HepG2 (cell line): ENCODE measurements at regions not wholly inside any gene's neighbourhood (a gene's known extent, or its start where the extent isn't known, plus 50 kb on each side); places are given as distances from the start of the nearest gene placed in this dataset.
A peak's percentile ranks its signal among the peaks of the same experiment; 100 is the strongest.

Experiments used
- ATAC-seq: fragments of 200-7000 bp; cut with Tn5 transposase; 3 replicates; pipeline ENCODE4 v1.9.1; 2020; ENCODE audit warnings: mild to moderate bottlenecking, moderate library complexity
- BruUV-seq: library from RNA; stranded (reverse); fragments of 400-500 nt; replicated peaks from 2 replicates; lab custom pipeline; 2021; lab: Mats Ljungman, UMichigan
- CTCF ChIA-PET: fragments of 300-600 bp; formaldehyde crosslinking; extraction: SDS; loops from one replicate; lab custom pipeline; 2021; ENCODE audit warnings: low total read pairs, inconsistent platforms, low intra/inter-chr PET ratio; lab: Yijun Ruan, JAX
- POLR2A ChIA-PET: fragments of 350-600 bp; sonication (Branson Sonifier 250); formaldehyde crosslinking; loops from one replicate; lab custom pipeline; 2020; ENCODE audit warnings: antibody characterized with exemption, inconsistent platforms; lab: Yijun Ruan, JAX
- DNase-seq: peaks from one replicate; pipeline ENCODE4 v3.0.0-alpha.2; 2015; ENCODE audit warnings: low spot score
- FAIRE-seq: peaks from 3 replicates; lab custom pipeline; 2011; peaks lifted over from hg19 to GRCh38; lab: Jason Lieb, UNC
- H2AFZ ChIP-seq: one replicate; pipeline ENCODE4 v1.6.1; 2011; ENCODE audit warnings: low read length, inconsistent platforms
- H3K27ac ChIP-seq: fragments of 300-600 bp; 3 replicates; pipeline ENCODE4 v1.8.0; 2011; ENCODE audit warnings: mixed run types, mild to moderate bottlenecking, mixed read lengths, low read length, inconsistent platforms; ENCODE audit not compliant: insufficient read depth; ENCODE audit errors: extremely low read length
- H3K27me3 ChIP-seq, 2 experiments: fragments of 200-600 bp in 1 of 2; 2 replicates in 1 of 2; 3 replicates in 1 of 2; pipeline versions ENCODE4 v1.6.0 to v1.8.0; 2011; ENCODE audit warnings: low read length in 2 of 2, mild to moderate bottlenecking in 2 of 2, moderate library complexity in 2 of 2, inconsistent platforms in 1 of 2; ENCODE audit not compliant: insufficient read depth in 2 of 2, control insufficient read depth in 1 of 2
- H3K36me3 ChIP-seq, 2 experiments: fragments of 200-600 bp in 1 of 2; replicated peaks in 1 of 2; 2 replicates in 1 of 2; 3 replicates in 1 of 2; pipeline versions ENCODE4 v1.5.1 to v1.8.0; 2011; ENCODE audit warnings: low read length in 2 of 2, inconsistent platforms in 1 of 2; ENCODE audit not compliant: insufficient read depth in 2 of 2, control insufficient read depth in 1 of 2
- H3K4me1 ChIP-seq: 2 replicates; pipeline ENCODE4 v1.5.1; 2012; ENCODE audit warnings: low read length, inconsistent platforms; ENCODE audit not compliant: insufficient read depth
- H3K4me2 ChIP-seq: 2 replicates; pipeline ENCODE4 v1.6.0; 2011; ENCODE audit warnings: low read depth, low read length, inconsistent platforms
- H3K4me3 ChIP-seq, 3 experiments: fragments of 200-600 bp in 1 of 3; sonication (generic), shearing (Covaris generic) in 1 of 3; replicated peaks in 1 of 3; 2 replicates each; pipeline ENCODE4 v1.5.1; 2011 to 2016; ENCODE audit warnings: low read length in 3 of 3, inconsistent platforms in 2 of 3, low read depth in 2 of 3, mild to moderate bottlenecking in 2 of 3, control low read depth in 1 of 3, mixed read lengths in 1 of 3; ENCODE audit not compliant: insufficient read depth in 1 of 3
- H3K79me2 ChIP-seq: one replicate; pipeline ENCODE4 v1.6.1; 2011; ENCODE audit warnings: low read length, inconsistent platforms; ENCODE audit not compliant: insufficient read depth
- H3K9ac ChIP-seq: 2 replicates; pipeline ENCODE4 v1.6.0; 2011; ENCODE audit warnings: mild to moderate bottlenecking, low read depth, low read length, inconsistent platforms; ENCODE audit not compliant: insufficient read depth
- H3K9me3 ChIP-seq: 2 replicates; pipeline ENCODE4 v1.5.1; 2012; ENCODE audit warnings: mild to moderate bottlenecking, low read length
- H4K20me1 ChIP-seq: 2 replicates; pipeline ENCODE4 v1.6.0; 2011; ENCODE audit warnings: inconsistent platforms, mild to moderate bottlenecking, low read length, moderate library complexity; ENCODE audit not compliant: insufficient read depth
- ADNP ChIP-seq: sonication (generic); formaldehyde crosslinking; IDR thresholded peaks from 2 replicates; pipeline ENCODE4 v1.4.0; 2020; ENCODE audit warnings: missing genetic modification reagents
- ISL2 ChIP-seq: sonication (generic); formaldehyde crosslinking; IDR thresholded peaks from 2 replicates; pipeline ENCODE4 v1.5.0; 2020; ENCODE audit warnings: missing genetic modification reagents
- KDM3A ChIP-seq: IDR thresholded peaks from 2 replicates; pipeline ENCODE4 v1.6.1; 2018; ENCODE audit warnings: low read depth, missing compliant biosample characterization
- NR2F2 ChIP-seq: IDR thresholded peaks from 2 replicates; pipeline ENCODE4 v1.6.1; 2012; ENCODE audit warnings: low read depth, inconsistent platforms, borderline replicate concordance
- TAF1 ChIP-seq: sonication (generic); formaldehyde crosslinking; IDR thresholded peaks from 2 replicates; pipeline ENCODE4 v1.4.0; 2020; ENCODE audit warnings: missing genetic modification reagents
- TAF15 ChIP-seq: fragments of 200-400 bp; formaldehyde crosslinking; IDR thresholded peaks from one replicate; pipeline ENCODE4 v1.6.1; 2018; ENCODE audit warnings: mild to moderate bottlenecking, low read depth, low read length; ENCODE audit not compliant: poor library complexity, severe bottlenecking
- TRIM24 ChIP-seq: sonication (generic); formaldehyde crosslinking; IDR thresholded peaks from 2 replicates; pipeline ENCODE4 v1.8.0; 2022; ENCODE audit warnings: mild to moderate bottlenecking, missing genetic modification reagents
- ZC3H13 ChIP-seq: sonication (generic); formaldehyde crosslinking; IDR thresholded peaks from 2 replicates; pipeline ENCODE4 v1.8.1; 2023; ENCODE audit warnings: mild to moderate bottlenecking, missing genetic modification reagents, moderate library complexity
- ZNF260 ChIP-seq: sonication (generic); formaldehyde crosslinking; IDR thresholded peaks from 2 replicates; pipeline ENCODE4 v1.4.0; 2020; ENCODE audit warnings: missing genetic modification reagents, low read depth, mild to moderate bottlenecking, borderline replicate concordance
- WGBS: methylation state at CpG from one replicate; pipeline ENCODE4 v1.1.6; 2017; ENCODE audit warnings: low lambda C conversion rate; 5-methylcytosine and 5-hydroxymethylcytosine counted together
- in situ Hi-C: cut with HindIII; loops from 2 replicates; pipeline ENCODE4 v1.10.0; 2017; ENCODE audit warnings: low pct_unique_long_range_greater_than_20kb; ENCODE audit not compliant: extremely low pct_ligation_motif_present
- intact Hi-C: fragments of 100-400 bp; cut with micrococcal nuclease; formaldehyde crosslinking; loops from one replicate; pipeline ENCODE4 v1.10.0; 2022; ENCODE audit not compliant: unreplicated experiment
- TF ChIP-seq, protein P1 (sequence below): sonication (generic); formaldehyde crosslinking; IDR thresholded peaks from 2 replicates; pipeline ENCODE4 v1.5.1; 2020; ENCODE audit warnings: mild to moderate bottlenecking, moderate library complexity, missing genetic modification reagents
- TF ChIP-seq, protein P2 (sequence below): sonication (generic); formaldehyde crosslinking; IDR thresholded peaks from 2 replicates; pipeline ENCODE4 v1.4.0; 2020; ENCODE audit warnings: missing genetic modification reagents

DNA sequence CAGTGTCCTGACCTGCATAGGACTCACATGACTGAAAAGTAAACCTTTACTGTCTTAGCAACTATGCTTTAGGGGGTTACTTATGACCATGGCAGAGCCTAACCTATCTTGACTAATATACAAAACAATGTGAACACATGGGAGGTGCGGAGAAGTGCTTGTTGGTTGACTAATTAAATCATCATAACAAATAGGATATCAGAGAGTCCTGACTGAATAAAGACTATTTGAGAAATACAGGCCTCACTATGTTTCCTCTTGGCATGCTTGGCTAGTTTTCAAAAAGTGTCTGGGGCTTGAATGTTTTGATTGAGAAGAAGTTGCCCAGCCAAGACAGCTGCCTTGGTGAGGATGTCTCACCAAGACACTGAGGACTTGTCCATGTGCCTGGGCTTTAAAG lies 104.4 kb upstream of the PHYHIPL start:
- ATAC-seq = no peak
- ChIA-PET CTCF (no interaction called here), POLR2A (interaction anchor here (1.1 to 6.8 kb wide), 5 partner anchors 65 to 108 kb away, joined by 3 to 56 read pairs (median 23); partner anchors contain the start of gene PHYHIPL)
- Histone ChIP-seq H3K9me3 (no peaks in the 10 kb centered on the region), H3K27ac (peak overlapping the region; percentile 90), H3K36me3 (no peaks in the 10 kb centered on the region), H3K4me1 (peaks cover 83% of the 10 kb centered on the region), H3K4me2 (no peak overlapping the region), H2AFZ (no peak overlapping the region), H3K27me3 (no peaks in the 10 kb centered on the region), H4K20me1 (no peaks in the 10 kb centered on the region), H3K79me2 (peaks cover 16% of the 10 kb centered on the region), H3K9ac (no peak overlapping the region), H3K4me3 (no peak overlapping the region)
- intact Hi-C loops = loop anchor here (2.0 to 5.0 kb wide), 3 partner anchors 35 to 105 kb away; partner anchors contain the start of gene PHYHIPL
- no peak for FAIRE-seq
- BruUV-seq = no TSS peak
- TF ChIP-seq, protein P1, sequence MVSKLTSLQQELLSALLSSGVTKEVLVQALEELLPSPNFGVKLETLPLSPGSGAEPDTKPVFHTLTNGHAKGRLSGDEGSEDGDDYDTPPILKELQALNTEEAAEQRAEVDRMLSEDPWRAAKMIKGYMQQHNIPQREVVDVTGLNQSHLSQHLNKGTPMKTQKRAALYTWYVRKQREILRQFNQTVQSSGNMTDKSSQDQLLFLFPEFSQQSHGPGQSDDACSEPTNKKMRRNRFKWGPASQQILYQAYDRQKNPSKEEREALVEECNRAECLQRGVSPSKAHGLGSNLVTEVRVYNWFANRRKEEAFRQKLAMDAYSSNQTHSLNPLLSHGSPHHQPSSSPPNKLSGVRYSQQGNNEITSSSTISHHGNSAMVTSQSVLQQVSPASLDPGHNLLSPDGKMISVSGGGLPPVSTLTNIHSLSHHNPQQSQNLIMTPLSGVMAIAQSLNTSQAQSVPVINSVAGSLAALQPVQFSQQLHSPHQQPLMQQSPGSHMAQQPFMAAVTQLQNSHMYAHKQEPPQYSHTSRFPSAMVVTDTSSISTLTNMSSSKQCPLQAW (CRISPR knock-in tag) = 0 out of 2 replicates have a peak, but pooled peaks have one; percentile 26
- no peak for TF ChIP-seq ADNP
- in situ Hi-C loops = loop anchor here (10.0 kb wide), 2 partner anchors 103 to 107 kb away; partner anchors contain the start of gene PHYHIPL
- 100% methylated on average over 1 of the region's 1 CpG for WGBS
- no peak for DNase-seq

DNA sequence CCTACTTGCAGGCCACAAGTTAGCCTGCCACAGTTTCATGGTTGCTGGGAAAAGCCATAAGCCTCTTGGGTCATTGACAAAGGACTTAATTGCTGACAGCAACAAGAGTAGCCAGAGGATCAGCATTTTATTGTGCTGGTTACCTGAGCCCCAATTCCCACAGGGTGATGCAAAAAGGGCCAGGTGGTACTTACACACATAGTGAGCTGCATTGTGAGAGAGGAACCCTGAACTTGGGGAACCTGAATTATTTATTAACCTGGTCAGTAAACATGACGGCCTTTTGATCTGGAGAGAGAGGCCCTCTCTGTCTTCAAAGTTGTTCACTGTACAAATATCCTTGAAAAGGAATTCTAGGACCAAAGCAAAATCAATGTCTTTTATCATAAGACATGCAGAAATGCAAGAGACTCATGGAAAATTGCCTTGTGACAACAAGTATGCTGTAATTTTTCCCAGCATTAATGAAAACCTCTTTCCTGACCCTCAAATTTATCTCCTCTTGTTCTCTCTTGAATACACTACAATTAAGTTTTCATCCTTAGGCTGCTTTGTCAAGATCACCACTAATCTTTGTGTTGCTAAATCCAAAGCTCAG lies 102.9 kb upstream of the PHYHIPL start:
- no peaks in the 10 kb centered on the region for H3K36me3 ChIP-seq
- FAIRE-seq (peak; percentile 72), ATAC-seq (peak; percentile 98), DNase-seq (peak; percentile 99)
- intact Hi-C loops = loop anchor here (1.0 to 5.0 kb wide), 7 partner anchors 15 to 121 kb away; partner anchors contain the start of gene PHYHIPL
- H3K27me3 ChIP-seq = no peaks in the 10 kb centered on the region
- H3K27ac ChIP-seq = peak overlapping the region; percentile 90
- CTCF ChIA-PET = no interaction called here
- peak overlapping the region; percentile 58 for H3K4me2 ChIP-seq
- peaks cover 16% of the 10 kb centered on the region for H3K79me2 ChIP-seq
- POLR2A ChIA-PET = interaction anchor here (0.7 to 6.8 kb wide), 17 partner anchors 9 to 117 kb away, joined by 3 to 56 read pairs (median 4); partner anchors contain the start of gene PHYHIPL
- H2AFZ ChIP-seq = no peak overlapping the region
- 0% methylated on average over 1 of the region's 1 CpG for WGBS
- BruUV-seq = no TSS peak
- H3K9me3 ChIP-seq = no peaks in the 10 kb centered on the region
- H3K4me3 ChIP-seq = no peak overlapping the region; a peak in 1 of 6 replicates
- H3K4me1 ChIP-seq = peaks cover 83% of the 10 kb centered on the region
- H4K20me1 ChIP-seq = no peaks in the 10 kb centered on the region
- H3K9ac ChIP-seq = peak overlapping the region; percentile 68
- in situ Hi-C loops = loop anchor here (10.0 kb wide), 2 partner anchors 101 to 109 kb away; partner anchors contain the start of gene PHYHIPL
- TF ChIP-seq KDM3A (CRISPR knock-in tag) (peak; percentile 87; the same call in 1 of the 2 replicates), NR2F2 (peak; percentile 97), ZNF260 (no peak), ISL2 (CRISPR knock-in tag) (peak; percentile 100), TAF15 (no peak), TAF1 (CRISPR knock-in tag) (peak; percentile 22; the same call in 1 of the 2 replicates), ZC3H13 (CRISPR knock-in tag) (no peak), TRIM24 (CRISPR knock-in tag) (no peak)
- TF ChIP-seq, protein P2, sequence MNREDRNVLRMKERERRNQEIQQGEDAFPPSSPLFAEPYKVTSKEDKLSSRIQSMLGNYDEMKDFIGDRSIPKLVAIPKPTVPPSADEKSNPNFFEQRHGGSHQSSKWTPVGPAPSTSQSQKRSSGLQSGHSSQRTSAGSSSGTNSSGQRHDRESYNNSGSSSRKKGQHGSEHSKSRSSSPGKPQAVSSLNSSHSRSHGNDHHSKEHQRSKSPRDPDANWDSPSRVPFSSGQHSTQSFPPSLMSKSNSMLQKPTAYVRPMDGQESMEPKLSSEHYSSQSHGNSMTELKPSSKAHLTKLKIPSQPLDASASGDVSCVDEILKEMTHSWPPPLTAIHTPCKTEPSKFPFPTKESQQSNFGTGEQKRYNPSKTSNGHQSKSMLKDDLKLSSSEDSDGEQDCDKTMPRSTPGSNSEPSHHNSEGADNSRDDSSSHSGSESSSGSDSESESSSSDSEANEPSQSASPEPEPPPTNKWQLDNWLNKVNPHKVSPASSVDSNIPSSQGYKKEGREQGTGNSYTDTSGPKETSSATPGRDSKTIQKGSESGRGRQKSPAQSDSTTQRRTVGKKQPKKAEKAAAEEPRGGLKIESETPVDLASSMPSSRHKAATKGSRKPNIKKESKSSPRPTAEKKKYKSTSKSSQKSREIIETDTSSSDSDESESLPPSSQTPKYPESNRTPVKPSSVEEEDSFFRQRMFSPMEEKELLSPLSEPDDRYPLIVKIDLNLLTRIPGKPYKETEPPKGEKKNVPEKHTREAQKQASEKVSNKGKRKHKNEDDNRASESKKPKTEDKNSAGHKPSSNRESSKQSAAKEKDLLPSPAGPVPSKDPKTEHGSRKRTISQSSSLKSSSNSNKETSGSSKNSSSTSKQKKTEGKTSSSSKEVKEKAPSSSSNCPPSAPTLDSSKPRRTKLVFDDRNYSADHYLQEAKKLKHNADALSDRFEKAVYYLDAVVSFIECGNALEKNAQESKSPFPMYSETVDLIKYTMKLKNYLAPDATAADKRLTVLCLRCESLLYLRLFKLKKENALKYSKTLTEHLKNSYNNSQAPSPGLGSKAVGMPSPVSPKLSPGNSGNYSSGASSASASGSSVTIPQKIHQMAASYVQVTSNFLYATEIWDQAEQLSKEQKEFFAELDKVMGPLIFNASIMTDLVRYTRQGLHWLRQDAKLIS = peak; percentile 85
